ENCODE measurements at regions not wholly inside any gene's neighbourhood (a gene's known extent, or its start where the extent isn't known, plus 50 kb on each side); places are given as distances from the start of the nearest gene placed in this dataset.

GRCh38 chr7:25297278-25297677, 69.0 kb upstream of the NPVF start:
- H3K27ac ChIP-seq, result no peak overlapping the region
- no peak for DNase-seq
- no peaks in the 10 kb centered on the region for H3K4me1 ChIP-seq
- intact Hi-C loops (cut with DNase I), result no loop called here
- no peaks in the 10 kb centered on the region for H3K9me3 ChIP-seq
- H3K4me3 ChIP-seq (replicated peaks in 1 of 3), result no peak overlapping the region
- H3K36me3 ChIP-seq, result no peaks in the 10 kb centered on the region
- no peak for TF ChIP-seq CTCF (IDR thresholded peaks at IDR 0.05)
- TF ChIP-seq POLR2A (IDR thresholded peaks at IDR 0.05), result no peak
- H3K27me3 ChIP-seq, result no peaks in the 10 kb centered on the region
- 94 to 96% methylated on average over 1 of the region's 1 CpG for WGBS, 2 donors

- peak; percentile 35 to 48 for DNase-seq
- H3K36me3 ChIP-seq, result no peaks in the 10 kb centered on the region
- H3K4me3 ChIP-seq (replicated peaks in 1 of 3), result no peak overlapping the region
- H3K9me3 ChIP-seq, result no peaks in the 10 kb centered on the region
- intact Hi-C loops (cut with DNase I), result no loop called here
- H3K27ac ChIP-seq, result no peak overlapping the region
- TF ChIP-seq POLR2A (IDR thresholded peaks at IDR 0.05) (no peak), CTCF (IDR thresholded peaks at IDR 0.05) (no peak)
- WGBS, 2 donors, result 47 to 56% methylated on average over 3 of the region's 3 CpGs
- peaks cover 0 to 5% of the 10 kb centered on the region in 2 donors for H3K4me1 ChIP-seq
- no peaks in the 10 kb centered on the region for H3K27me3 ChIP-seq
These were observed 75.2 kb upstream of the NPVF start for GRCh38 chr7:25303281-25304181.

- Histone ChIP-seq H3K4me3 (replicated peaks in 1 of 3) (no peak overlapping the region), H3K9me3 (no peaks in the 10 kb centered on the region), H3K36me3 (no peaks in the 10 kb centered on the region), H3K27ac (no peak overlapping the region), H3K4me1 (peaks cover 0 to 5% of the 10 kb centered on the region in 2 donors), H3K27me3 (no peaks in the 10 kb centered on the region)
- intact Hi-C loops (cut with DNase I), result no loop called here
- TF ChIP-seq CTCF (IDR thresholded peaks at IDR 0.05) (no peak), POLR2A (IDR thresholded peaks at IDR 0.05) (no peak)
- WGBS, 2 donors, result 82 to 91% methylated on average over 4 of the region's 4 CpGs
- DNase-seq, result no peak
These were observed 76.4 kb upstream of the NPVF start for GRCh38 chr7:25304691-25305090.

- TF ChIP-seq POLR2A (IDR thresholded peaks at IDR 0.05), result no peak
- TF ChIP-seq CTCF (IDR thresholded peaks at IDR 0.05), result no peak
- DNase-seq, result no peak
- Histone ChIP-seq H3K9me3 (no peaks in the 10 kb centered on the region), H3K4me1 (peaks cover 0 to 5% of the 10 kb centered on the region in 2 donors), H3K4me3 (replicated peaks in 1 of 3) (no peak overlapping the region), H3K36me3 (no peaks in the 10 kb centered on the region), H3K27me3 (no peaks in the 10 kb centered on the region), H3K27ac (no peak overlapping the region)
- 96 to 97% methylated on average over 1 of the region's 1 CpG for WGBS, 2 donors
- intact Hi-C loops (cut with DNase I), result no loop called here
These were observed 77.5 kb upstream of the NPVF start for GRCh38 chr7:25305831-25306230.

GRCh38 chr7:25307624-25308023, 79.3 kb upstream of the NPVF start:
- Histone ChIP-seq H3K27me3 (no peaks in the 10 kb centered on the region), H3K27ac (no peak overlapping the region), H3K36me3 (no peaks in the 10 kb centered on the region), H3K9me3 (no peaks in the 10 kb centered on the region), H3K4me3 (replicated peaks in 1 of 3) (no peak overlapping the region), H3K4me1 (peaks cover 0 to 5% of the 10 kb centered on the region in 2 donors)
- TF ChIP-seq CTCF (IDR thresholded peaks at IDR 0.05) (no peak), POLR2A (IDR thresholded peaks at IDR 0.05) (no peak)
- WGBS, 2 donors, result 91 to 93% methylated on average over 1 of the region's 1 CpG
- intact Hi-C loops (cut with DNase I), result no loop called here
- no peak for DNase-seq
